ENCODE measurements at regions not wholly inside any gene's neighbourhood (a gene's known extent, or its start where the extent isn't known, plus 50 kb on each side); places are given as distances from the start of the nearest gene placed in this dataset.

DNA sequence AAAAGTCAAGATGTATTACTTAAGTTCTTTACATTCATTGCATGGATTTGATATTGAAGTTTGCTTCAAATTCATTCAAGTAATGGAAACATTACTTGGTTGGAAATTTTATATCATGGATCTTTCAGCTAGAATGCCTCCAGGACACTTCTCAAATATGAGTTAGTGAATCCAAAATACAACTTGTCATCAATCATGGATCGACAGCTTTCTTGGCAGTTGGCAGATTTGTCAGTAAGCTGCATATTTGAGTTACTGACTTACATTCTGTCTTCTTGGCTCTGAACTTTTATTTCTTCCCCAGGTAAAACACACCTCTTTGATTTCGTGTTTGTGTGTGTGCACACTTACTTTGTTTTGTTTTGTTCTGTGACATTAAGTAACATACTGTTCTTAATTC is 1171.1 kb downstream of the TAF11L14 start:
- DNase-seq (ENCODE audit: low read depth in 1 of 2, low spot score in 1 of 2): no peak
- TF ChIP-seq JUND (IDR thresholded peaks at IDR 0.05; ENCODE audit: low read depth): no peak
- in situ Hi-C loops (cut with HindIII; ENCODE audit: low pct_unique_long_range_greater_than_20kb, low sequenced_read_pairs): no loop called here

DNA sequence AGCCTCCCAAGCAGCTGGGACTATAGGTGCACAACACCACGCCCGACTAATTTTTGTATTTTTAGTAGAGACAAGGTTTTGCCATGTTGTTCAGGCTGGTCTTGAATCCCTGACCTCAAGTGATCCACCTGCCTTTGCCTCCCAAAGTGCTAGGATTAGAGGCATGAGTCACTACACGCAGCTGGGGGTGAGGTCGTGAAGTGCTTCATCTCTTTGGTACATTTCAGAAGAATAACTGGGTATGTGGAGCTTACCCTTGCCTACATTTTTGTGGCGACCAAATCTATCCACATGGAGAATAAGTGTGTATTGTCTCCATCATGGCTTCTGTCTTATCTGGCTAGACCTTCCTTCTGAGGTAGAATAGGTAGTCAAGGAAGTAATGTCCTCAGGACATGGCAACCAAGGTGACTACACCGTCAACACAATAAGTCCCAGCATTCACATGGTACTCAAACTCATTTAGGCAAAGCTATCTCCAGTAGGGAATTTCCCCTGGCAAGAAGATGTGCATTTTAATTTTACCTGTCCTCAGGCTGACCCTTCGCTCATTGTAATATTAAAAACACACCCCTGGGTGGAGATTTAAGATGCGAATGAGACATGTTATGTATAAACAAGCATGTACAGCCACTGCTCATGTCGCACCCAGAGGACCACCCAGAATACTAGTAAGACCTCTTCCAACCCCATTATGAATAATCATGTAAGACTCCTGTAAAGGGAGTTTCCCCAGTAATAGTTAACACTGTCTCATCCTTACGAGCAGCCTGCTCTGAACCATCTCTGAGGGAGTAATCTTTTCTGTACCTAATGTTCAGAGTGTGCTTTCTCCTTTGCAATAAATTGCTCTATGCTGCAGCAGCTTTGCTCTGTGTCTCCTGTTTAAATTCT is 1173.2 kb downstream of the TAF11L14 start:
- DNase-seq (ENCODE audit: low read depth in 1 of 2, low spot score in 1 of 2): no peak
- in situ Hi-C loops (cut with HindIII; ENCODE audit: low pct_unique_long_range_greater_than_20kb, low sequenced_read_pairs): no loop called here

DNA sequence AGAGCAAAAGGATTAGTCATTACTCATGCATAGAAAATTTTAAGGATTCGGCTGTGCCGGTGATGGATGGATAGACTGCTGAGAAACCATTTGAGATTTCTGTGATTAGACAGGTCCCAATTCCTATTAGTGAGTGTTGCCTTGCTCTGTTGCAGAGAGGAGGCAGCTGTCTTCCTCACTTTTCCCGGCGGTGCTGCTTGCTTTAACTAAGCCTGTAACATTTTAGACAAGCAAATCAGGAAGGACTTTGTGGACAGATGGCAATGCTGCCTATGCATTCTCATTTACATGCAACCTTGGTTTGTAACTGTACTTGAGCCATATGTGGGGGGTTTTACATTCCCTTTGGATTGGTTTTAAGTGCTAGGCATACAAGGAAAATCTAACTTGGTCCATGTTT is 1176.3 kb downstream of the CDH18 start:
- in situ Hi-C loops (cut with HindIII; ENCODE audit: low pct_unique_long_range_greater_than_20kb, low sequenced_read_pairs): no loop called here
- no peak for TF ChIP-seq JUND (IDR thresholded peaks at IDR 0.05; ENCODE audit: low read depth)
- no peak for DNase-seq (ENCODE audit: low read depth in 1 of 2, low spot score in 1 of 2)

More for the DNA sequence above, 1173.2 kb downstream of the TAF11L14 start:
- TF ChIP-seq JUND (IDR thresholded peaks at IDR 0.05; ENCODE audit: low read depth): no peak

DNA sequence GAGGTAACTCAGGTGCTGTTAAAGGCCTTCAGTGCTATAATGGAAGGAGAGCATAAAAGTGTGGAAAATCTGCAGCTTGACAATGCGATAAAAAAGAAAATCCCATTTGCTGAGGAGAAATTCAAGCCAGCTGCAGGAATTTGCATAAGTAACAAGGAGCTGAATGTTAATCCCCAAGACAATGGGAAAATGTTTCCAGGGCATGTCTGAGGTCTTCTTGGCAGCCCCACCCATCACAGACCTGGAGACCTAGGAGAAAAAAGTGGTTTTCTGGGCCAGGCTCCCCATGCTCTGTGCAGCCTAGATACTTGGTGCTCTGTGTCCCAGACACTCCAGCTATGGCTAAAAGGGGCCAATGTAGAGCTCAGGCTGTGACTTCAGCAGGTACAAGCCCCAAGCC is 1159.6 kb downstream of the CDH18 start:
- TF ChIP-seq JUND (IDR thresholded peaks at IDR 0.05; ENCODE audit: low read depth): no peak
- DNase-seq (ENCODE audit: low read depth in 1 of 2, low spot score in 1 of 2): no peak
- in situ Hi-C loops (cut with HindIII; ENCODE audit: low pct_unique_long_range_greater_than_20kb, low sequenced_read_pairs): no loop called here

GRCh38 chr5:18829539-18829938 is 1158.5 kb downstream of the CDH18 start:
- in situ Hi-C loops (cut with HindIII; ENCODE audit: low pct_unique_long_range_greater_than_20kb, low sequenced_read_pairs): no loop called here
- DNase-seq (ENCODE audit: low read depth in 1 of 2, low spot score in 1 of 2): no peak
- TF ChIP-seq JUND (IDR thresholded peaks at IDR 0.05; ENCODE audit: low read depth): no peak

- no peak for DNase-seq (ENCODE audit: low read depth in 1 of 2, low spot score in 1 of 2)
- in situ Hi-C loops (cut with HindIII; ENCODE audit: low pct_unique_long_range_greater_than_20kb, low sequenced_read_pairs): no loop called here
- no peak for TF ChIP-seq JUND (IDR thresholded peaks at IDR 0.05; ENCODE audit: low read depth)
These were observed 1137.8 kb downstream of the CDH18 start for GRCh38 chr5:18850216-18850615.

DNA sequence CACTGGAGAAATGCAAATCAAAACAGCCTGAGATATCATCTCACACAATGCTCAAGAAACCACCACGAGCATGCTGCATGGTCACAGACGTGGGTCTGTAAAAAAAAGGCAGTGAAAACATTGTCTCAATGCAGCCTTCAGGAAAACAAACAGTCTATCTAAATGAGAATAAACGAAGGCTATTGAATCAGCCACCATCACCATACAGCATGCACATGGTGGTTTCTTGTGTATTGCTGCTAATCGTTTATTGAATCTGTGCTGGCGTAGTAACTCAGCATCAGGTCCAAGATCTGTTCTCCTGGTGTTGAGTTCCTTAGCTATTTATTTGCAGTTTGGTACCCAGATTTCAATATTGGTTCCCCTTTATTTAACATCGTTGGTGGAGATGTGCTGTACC is 1115.0 kb downstream of the CDH18 start:
- in situ Hi-C loops (cut with HindIII; ENCODE audit: low pct_unique_long_range_greater_than_20kb, low sequenced_read_pairs): no loop called here
- DNase-seq (ENCODE audit: low read depth in 1 of 2, low spot score in 1 of 2): no peak
- no peak for TF ChIP-seq JUND (IDR thresholded peaks at IDR 0.05; ENCODE audit: low read depth)

- in situ Hi-C loops (cut with HindIII; ENCODE audit: low pct_unique_long_range_greater_than_20kb, low sequenced_read_pairs): no loop called here
- no peak for DNase-seq (ENCODE audit: low read depth in 1 of 2, low spot score in 1 of 2)
- TF ChIP-seq JUND (IDR thresholded peaks at IDR 0.05; ENCODE audit: low read depth): no peak
These were observed 1111.4 kb downstream of the CDH18 start for GRCh38 chr5:18876565-18876964.

- in situ Hi-C loops (cut with HindIII; ENCODE audit: low pct_unique_long_range_greater_than_20kb, low sequenced_read_pairs): no loop called here
- DNase-seq (ENCODE audit: low read depth in 1 of 2, low spot score in 1 of 2): no peak
- no peak for TF ChIP-seq JUND (IDR thresholded peaks at IDR 0.05; ENCODE audit: low read depth)
These were observed 1106.4 kb downstream of the CDH18 start for GRCh38 chr5:18881615-18882014.

DNA sequence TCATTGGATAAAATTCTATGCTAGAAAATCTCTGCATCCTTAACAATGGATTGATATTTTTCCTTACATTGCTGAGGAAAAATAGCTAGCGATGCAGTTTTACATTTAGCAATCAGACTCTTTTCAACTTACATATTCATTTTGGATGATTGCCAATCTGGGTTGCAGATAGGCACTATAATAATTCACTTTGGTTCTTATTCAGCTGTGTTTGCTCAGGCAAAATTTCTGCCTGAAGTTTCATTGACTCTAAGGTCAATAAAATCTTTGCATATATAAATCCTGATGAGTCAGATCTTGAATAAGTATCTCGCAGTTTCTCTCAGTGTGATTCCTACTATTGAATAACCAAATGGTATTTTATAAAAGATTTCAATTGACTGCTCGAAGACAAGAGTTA is 1105.8 kb downstream of the CDH18 start:
- no peak for DNase-seq (ENCODE audit: low read depth in 1 of 2, low spot score in 1 of 2)
- no peak for TF ChIP-seq JUND (IDR thresholded peaks at IDR 0.05; ENCODE audit: low read depth)
- in situ Hi-C loops (cut with HindIII; ENCODE audit: low pct_unique_long_range_greater_than_20kb, low sequenced_read_pairs): no loop called here

DNA sequence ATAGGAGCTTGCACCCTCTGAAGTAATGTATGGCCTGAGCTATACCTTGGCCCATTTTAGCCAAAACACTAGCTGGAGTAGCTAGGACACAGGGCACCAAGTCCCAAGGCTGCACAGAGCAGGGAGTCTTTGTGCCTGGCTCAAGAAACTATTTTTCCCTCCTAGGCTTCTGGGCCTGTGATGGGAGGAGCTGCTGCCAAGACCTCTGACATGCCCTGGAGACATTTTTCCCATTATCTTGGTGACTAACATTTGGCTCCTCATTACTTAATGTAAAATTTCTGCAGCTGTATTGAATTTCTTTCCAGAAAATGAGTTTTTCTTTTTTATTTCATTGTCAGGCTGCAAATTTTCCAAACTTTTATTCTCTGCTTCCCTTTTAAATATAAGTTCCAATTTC is 1099.2 kb downstream of the CDH18 start:
- no peak for TF ChIP-seq JUND (IDR thresholded peaks at IDR 0.05; ENCODE audit: low read depth)
- no peak for DNase-seq (ENCODE audit: low read depth in 1 of 2, low spot score in 1 of 2)
- in situ Hi-C loops (cut with HindIII; ENCODE audit: low pct_unique_long_range_greater_than_20kb, low sequenced_read_pairs): no loop called here

DNA sequence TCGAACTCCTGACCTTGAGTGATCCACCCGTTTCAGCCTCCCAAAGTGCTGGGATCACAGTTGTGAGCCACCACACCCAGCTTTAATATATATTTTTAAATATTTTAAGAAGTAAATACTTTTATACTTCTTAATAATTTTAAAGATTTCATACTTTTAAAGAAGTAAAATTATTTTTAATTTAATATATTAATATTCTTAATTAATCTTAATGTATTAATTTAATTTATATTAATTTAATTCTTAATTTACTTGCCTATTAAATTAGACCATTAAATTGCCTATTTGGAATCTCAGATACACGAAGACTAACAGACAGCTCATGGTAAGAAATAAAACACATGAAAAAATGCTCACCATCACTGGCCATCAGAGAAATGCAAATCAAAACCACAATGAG is 1087.4 kb downstream of the CDH18 start:
- in situ Hi-C loops (cut with HindIII; ENCODE audit: low pct_unique_long_range_greater_than_20kb, low sequenced_read_pairs): no loop called here
- no peak for TF ChIP-seq JUND (IDR thresholded peaks at IDR 0.05; ENCODE audit: low read depth)
- DNase-seq (ENCODE audit: low read depth in 1 of 2, low spot score in 1 of 2): no peak

DNA sequence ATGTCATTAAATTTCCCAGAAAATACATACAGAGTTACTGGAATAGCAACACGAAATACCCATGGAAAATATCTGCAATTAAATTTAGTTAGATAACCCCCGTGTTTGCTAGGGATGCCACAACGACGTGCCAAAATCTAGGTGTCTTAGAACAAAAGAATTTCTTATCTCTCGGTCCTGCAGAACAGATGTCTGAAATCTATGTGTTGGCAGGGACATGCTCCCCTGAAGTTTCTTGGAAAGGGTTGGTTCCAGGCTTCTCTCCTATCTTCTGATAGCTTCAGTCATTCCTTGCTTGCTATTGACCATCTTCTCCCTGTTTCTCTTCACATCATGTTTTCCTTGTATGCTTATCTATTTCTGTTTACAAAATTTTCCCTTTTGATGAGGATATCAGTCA is 1067.0 kb downstream of the CDH18 start:
- in situ Hi-C loops (cut with HindIII; ENCODE audit: low pct_unique_long_range_greater_than_20kb, low sequenced_read_pairs): no loop called here
- DNase-seq (ENCODE audit: low read depth in 1 of 2, low spot score in 1 of 2): no peak
- no peak for TF ChIP-seq JUND (IDR thresholded peaks at IDR 0.05; ENCODE audit: low read depth)

DNA sequence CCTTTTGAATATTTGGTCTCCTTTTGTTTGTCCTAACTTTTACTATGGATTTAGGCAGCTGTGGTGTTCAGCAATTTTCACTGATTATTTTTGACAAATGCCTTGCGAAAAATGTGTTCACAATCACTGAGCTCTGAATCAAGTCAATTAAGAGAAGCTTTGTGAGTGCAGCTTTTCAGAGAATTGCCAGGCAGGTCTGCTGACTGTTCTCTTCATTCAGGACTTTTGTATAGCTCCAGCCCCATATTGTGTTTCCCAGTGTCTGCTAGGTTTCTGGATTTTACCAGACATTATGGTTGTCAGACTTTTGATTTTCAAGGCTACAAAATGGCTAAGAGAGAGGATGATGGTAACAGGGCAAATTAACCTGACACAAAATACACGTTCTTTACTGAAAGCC is 1055.9 kb downstream of the CDH18 start:
- no peak for DNase-seq (ENCODE audit: low read depth in 1 of 2, low spot score in 1 of 2)
- no peak for TF ChIP-seq JUND (IDR thresholded peaks at IDR 0.05; ENCODE audit: low read depth)
- in situ Hi-C loops (cut with HindIII; ENCODE audit: low pct_unique_long_range_greater_than_20kb, low sequenced_read_pairs): no loop called here

Data from T47D (cell line).